Left ventricle myocardium inferior (tissue), 1 donor: ENCODE measurements at regions not wholly inside any gene's neighbourhood (a gene's known extent, or its start where the extent isn't known, plus 50 kb on each side); places are given as distances from the start of the nearest gene placed in this dataset.
A peak's percentile ranks its signal among the peaks of the same experiment; 100 is the strongest.

Experiments used
- DNase-seq: peaks from one replicate; pipeline ENCODE4 v3.0.0-alpha.2; 2020
- H3K27ac ChIP-seq: fragments of 200-600 bp; replicated peaks from 2 replicates; pipeline ENCODE4 v1.8.0; 2021
- H3K27me3 ChIP-seq: fragments of 200-600 bp; 2 replicates; pipeline ENCODE4 v1.8.0; 2021; ENCODE audit warnings: low read depth
- H3K36me3 ChIP-seq: fragments of 200-600 bp; 2 replicates; pipeline ENCODE4 v1.8.0; 2021
- H3K4me1 ChIP-seq: fragments of 200-600 bp; 2 replicates; pipeline ENCODE4 v1.8.0; 2021
- H3K4me3 ChIP-seq: fragments of 200-600 bp; 2 replicates; pipeline ENCODE4 v1.8.0; 2021; ENCODE audit warnings: mild to moderate bottlenecking, moderate library complexity
- H3K9me3 ChIP-seq: fragments of 200-600 bp; replicated peaks from 2 replicates; pipeline ENCODE4 v1.8.0; 2021
- intact Hi-C: fragments of 100-400 bp; cut with micrococcal nuclease; formaldehyde crosslinking; loops from one replicate; pipeline ENCODE4 v1.11.0; 2022
- TF ChIP-seq, protein P1 (sequence below): fragments of 200-600 bp; IDR thresholded peaks from 2 replicates; pipeline ENCODE4 v1.8.0; 2021; ENCODE audit warnings: antibody characterized with exemption, mild to moderate bottlenecking, borderline replicate concordance
- donor health status: DM: no; HTN: yes; CAD: no; lungs with severe emphysema.

- DNase-seq = no peak
- Histone ChIP-seq H3K4me1 (no peaks in the 10 kb centered on the region), H3K4me3 (no peak overlapping the region)
Observed at GRCh38 chr7:33798686-33799325, 106.5 kb upstream of the BMPER start.

DNA sequence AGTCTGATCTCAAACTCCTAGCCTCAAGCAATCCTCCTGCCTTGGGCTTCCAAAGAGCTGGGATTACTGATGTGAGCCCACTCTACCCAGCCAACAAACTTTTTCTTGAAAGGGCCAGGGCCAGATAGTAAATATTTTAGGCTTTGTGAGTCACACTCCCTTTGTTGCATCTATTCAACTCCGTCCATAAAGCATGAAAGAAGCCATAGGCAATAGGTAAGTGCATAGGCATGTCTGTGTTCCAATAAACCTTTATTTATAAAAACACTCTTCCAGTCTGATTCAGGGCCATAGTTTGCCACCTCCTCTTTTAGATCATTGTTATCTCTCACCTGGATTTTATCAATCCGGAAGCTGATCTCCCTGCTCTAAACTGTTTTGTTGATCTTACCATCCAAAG lies 105.6 kb upstream of the BMPER start:
- Histone ChIP-seq H3K4me1 (no peaks in the 10 kb centered on the region), H3K9me3 (no peaks in the 10 kb centered on the region), H3K27me3 (no peaks in the 10 kb centered on the region), H3K4me3 (no peak overlapping the region), H3K27ac (no peak overlapping the region), H3K36me3 (no peaks in the 10 kb centered on the region)
- no peak for DNase-seq
- intact Hi-C loops = no loop called here
- TF ChIP-seq, protein P1, sequence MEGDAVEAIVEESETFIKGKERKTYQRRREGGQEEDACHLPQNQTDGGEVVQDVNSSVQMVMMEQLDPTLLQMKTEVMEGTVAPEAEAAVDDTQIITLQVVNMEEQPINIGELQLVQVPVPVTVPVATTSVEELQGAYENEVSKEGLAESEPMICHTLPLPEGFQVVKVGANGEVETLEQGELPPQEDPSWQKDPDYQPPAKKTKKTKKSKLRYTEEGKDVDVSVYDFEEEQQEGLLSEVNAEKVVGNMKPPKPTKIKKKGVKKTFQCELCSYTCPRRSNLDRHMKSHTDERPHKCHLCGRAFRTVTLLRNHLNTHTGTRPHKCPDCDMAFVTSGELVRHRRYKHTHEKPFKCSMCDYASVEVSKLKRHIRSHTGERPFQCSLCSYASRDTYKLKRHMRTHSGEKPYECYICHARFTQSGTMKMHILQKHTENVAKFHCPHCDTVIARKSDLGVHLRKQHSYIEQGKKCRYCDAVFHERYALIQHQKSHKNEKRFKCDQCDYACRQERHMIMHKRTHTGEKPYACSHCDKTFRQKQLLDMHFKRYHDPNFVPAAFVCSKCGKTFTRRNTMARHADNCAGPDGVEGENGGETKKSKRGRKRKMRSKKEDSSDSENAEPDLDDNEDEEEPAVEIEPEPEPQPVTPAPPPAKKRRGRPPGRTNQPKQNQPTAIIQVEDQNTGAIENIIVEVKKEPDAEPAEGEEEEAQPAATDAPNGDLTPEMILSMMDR = no peak

More at GRCh38 chr7:33798686-33799325, 106.5 kb upstream of the BMPER start:
- H3K27ac ChIP-seq = no peak overlapping the region
- intact Hi-C loops = no loop called here
- H3K27me3 ChIP-seq = no peaks in the 10 kb centered on the region
- H3K9me3 ChIP-seq = no peaks in the 10 kb centered on the region
- no peaks in the 10 kb centered on the region for H3K36me3 ChIP-seq
- TF ChIP-seq, protein P1 = no peak

DNA sequence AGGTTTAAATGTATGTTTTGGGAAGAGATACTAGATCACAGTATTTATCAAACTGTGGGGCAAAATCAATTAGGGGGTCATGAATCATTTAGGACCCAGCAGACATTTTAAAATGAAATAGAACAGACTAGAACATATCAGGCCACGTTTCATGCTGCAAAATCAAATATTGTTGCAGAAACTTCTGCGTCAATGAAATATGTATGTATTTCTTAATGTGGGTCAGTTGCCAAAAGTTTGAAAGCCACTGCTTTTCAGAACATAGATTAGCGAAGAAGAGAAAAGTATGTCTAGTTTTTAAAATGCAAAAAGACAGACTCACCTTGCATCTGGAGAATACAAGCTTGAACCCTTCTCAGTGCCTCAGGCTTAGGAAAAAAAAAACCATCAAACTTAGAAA lies 102.7 kb upstream of the BMPER start:
- H3K27me3 ChIP-seq = no peaks in the 10 kb centered on the region
- H3K36me3 ChIP-seq = no peaks in the 10 kb centered on the region
- H3K27ac ChIP-seq = no peak overlapping the region
- no peak for DNase-seq
- peaks cover 21% of the 10 kb centered on the region for H3K4me1 ChIP-seq
- no peak overlapping the region for H3K4me3 ChIP-seq
- intact Hi-C loops = no loop called here
- TF ChIP-seq, protein P1 = no peak
- H3K9me3 ChIP-seq = no peaks in the 10 kb centered on the region

GRCh38 chr7:33804140-33804660 lies 101.1 kb upstream of the BMPER start:
- H3K36me3 ChIP-seq = no peaks in the 10 kb centered on the region
- peaks cover 21% of the 10 kb centered on the region for H3K4me1 ChIP-seq
- H3K4me3 ChIP-seq = no peak overlapping the region
- no peak for DNase-seq
- TF ChIP-seq, protein P1 = no peak
- H3K27ac ChIP-seq = no peak overlapping the region
- H3K9me3 ChIP-seq = no peaks in the 10 kb centered on the region
- no peaks in the 10 kb centered on the region for H3K27me3 ChIP-seq
- intact Hi-C loops = no loop called here

- intact Hi-C loops = no loop called here
- TF ChIP-seq, protein P1 = no peak
- peak overlapping the region; percentile 60 for H3K27ac ChIP-seq
Observed at GRCh38 chr7:33805630-33806233, 99.6 kb upstream of the BMPER start.

More at GRCh38 chr7:33805630-33806233, 99.6 kb upstream of the BMPER start:
- no peak for DNase-seq
- no peaks in the 10 kb centered on the region for H3K36me3 ChIP-seq
- no peak overlapping the region for H3K4me3 ChIP-seq
- H3K27me3 ChIP-seq = peaks cover 9% of the 10 kb centered on the region
- peaks cover 21% of the 10 kb centered on the region for H3K4me1 ChIP-seq
- no peaks in the 10 kb centered on the region for H3K9me3 ChIP-seq
